HCT116 (cell line): ENCODE measurements at regions not wholly inside any gene's neighbourhood (a gene's known extent, or its start where the extent isn't known, plus 50 kb on each side); places are given as distances from the start of the nearest gene placed in this dataset.

Experiments used
- CTCF ChIP-seq, 3 experiments: fragments of 200-600 bp in 1 of 3; sonication (generic) in 1 of 3; IDR thresholded peaks in 2 of 3; conservative IDR thresholded peaks in 1 of 3; 2 replicates each; pipeline ENCODE4 v1.5.1; 2012 to 2017; ENCODE audit warnings: low read depth in 2 of 3, low read length in 2 of 3, antibody characterized with exemption in 1 of 3, borderline replicate concordance in 1 of 3, control low read depth in 1 of 3, mild to moderate bottlenecking in 1 of 3, mixed read lengths in 1 of 3, mixed run types in 1 of 3, moderate library complexity in 1 of 3; ENCODE audit not compliant: insufficient read depth in 1 of 3
- JUND ChIP-seq: IDR thresholded peaks from 2 replicates; pipeline ENCODE4 v1.6.1; 2012
- POLR2A ChIP-seq: IDR thresholded peaks from 2 replicates; pipeline ENCODE4 v1.7.0; 2011; ENCODE audit warnings: borderline replicate concordance; ENCODE audit not compliant: insufficient read depth, insufficient read length; ENCODE audit errors: extremely low read depth
- POLR2AphosphoS5 ChIP-seq: IDR thresholded peaks from 2 replicates; pipeline ENCODE4 v1.6.1; 2011; ENCODE audit warnings: mild to moderate bottlenecking, low read depth, low read length, moderate library complexity
- RAD21 ChIP-seq: IDR thresholded peaks from 2 replicates; pipeline ENCODE4 v1.6.1; 2012; ENCODE audit warnings: low read depth, mild to moderate bottlenecking
- ZBTB33 ChIP-seq: IDR thresholded peaks from 2 replicates; pipeline ENCODE4 v1.6.1; 2011; ENCODE audit warnings: mild to moderate bottlenecking, low read length, moderate library complexity; ENCODE audit not compliant: insufficient replicate concordance; ENCODE audit errors: extremely low read depth
- TF ChIP-seq, protein P1 (sequence below): IDR thresholded peaks from 2 replicates; pipeline ENCODE4 v1.6.1; 2012

- TF ChIP-seq POLR2A (no peak), POLR2AphosphoS5 (no peak), ZBTB33 (no peak), CTCF (IDR thresholded peaks at IDR 0.05 in 2 of 3, conservative IDR thresholded peaks at IDR 0.05 in 1 of 3; ENCODE audit: borderline replicate concordance in 1 of 3, insufficient read depth in 1 of 3, low read depth in 2 of 3, low read length in 2 of 3) (no peak), RAD21 (no peak), JUND (no peak)
- TF ChIP-seq, protein P1, sequence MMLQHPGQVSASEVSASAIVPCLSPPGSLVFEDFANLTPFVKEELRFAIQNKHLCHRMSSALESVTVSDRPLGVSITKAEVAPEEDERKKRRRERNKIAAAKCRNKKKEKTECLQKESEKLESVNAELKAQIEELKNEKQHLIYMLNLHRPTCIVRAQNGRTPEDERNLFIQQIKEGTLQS: no peak
Observed at GRCh38 chr16:47887496-47887895, 268.3 kb downstream of the ABCC12 start.
